Progenitor cell of endocrine pancreas (in vitro differentiated cells): ENCODE measurements at regions not wholly inside any gene's neighbourhood (a gene's known extent, or its start where the extent isn't known, plus 50 kb on each side); places are given as distances from the start of the nearest gene placed in this dataset.
"Not testable (repeated sequence)": the region's sequence is repeated elsewhere in the genome, so short reads cannot be mapped to it uniquely, and the experiment has no call there.

Source experiments
- DNase-seq: peaks from one replicate; pipeline ENCODE4 v3.0.0; 2021; ENCODE audit warnings: low spot score; ENCODE audit not compliant: unreplicated experiment
- H3K27ac Mint-ChIP-seq: 2 replicates; pipeline ENCODE4 v1.8.0; 2021; ENCODE audit warnings: mild to moderate bottlenecking, moderate library complexity, mixed read lengths
- H3K27me3 Mint-ChIP-seq: 2 replicates; pipeline ENCODE4 v1.8.0; 2021; ENCODE audit warnings: mixed read lengths
- H3K36me3 Mint-ChIP-seq: 2 replicates; pipeline ENCODE4 v1.8.0; 2022; ENCODE audit warnings: mixed read lengths; ENCODE audit not compliant: insufficient read depth
- H3K4me1 Mint-ChIP-seq: 2 replicates; pipeline ENCODE4 v1.8.0; 2021; ENCODE audit warnings: low read depth, mixed read lengths
- H3K4me3 Mint-ChIP-seq: 2 replicates; pipeline ENCODE4 v1.8.0; 2021; ENCODE audit warnings: low read depth, mild to moderate bottlenecking, moderate library complexity, mixed read lengths
- H3K9me3 Mint-ChIP-seq: 2 replicates; pipeline ENCODE4 v1.8.0; 2021; ENCODE audit warnings: low read depth, mixed read lengths
- CTCF ChIP-seq: fragments of 200-600 bp; sonication (generic); IDR thresholded peaks from one replicate; pipeline ENCODE4 v1.5.0; 2021; ENCODE audit warnings: antibody characterized with exemption, mild to moderate bottlenecking; ENCODE audit not compliant: unreplicated experiment

GRCh38 chr6:10180138-10181074, 234.5 kb downstream of the TFAP2A start:
- H3K4me1 Mint-ChIP-seq, result peaks cover 1% of the 10 kb centered on the region
- no peaks in the 10 kb centered on the region for H3K36me3 Mint-ChIP-seq
- no peak for TF ChIP-seq CTCF
- no peak for DNase-seq
- no peak overlapping the region for H3K4me3 Mint-ChIP-seq
- H3K27me3 Mint-ChIP-seq, result peaks cover 3% of the 10 kb centered on the region
- no peaks in the 10 kb centered on the region for H3K9me3 Mint-ChIP-seq
- H3K27ac Mint-ChIP-seq, result no peak overlapping the region

GRCh38 chr6:10177704-10178103, 237.2 kb downstream of the TFAP2A start:
- Mint-ChIP-seq H3K36me3 (no peaks in the 10 kb centered on the region), H3K9me3 (no peaks in the 10 kb centered on the region), H3K4me3 (no peak overlapping the region), H3K27me3 (no peaks in the 10 kb centered on the region), H3K4me1 (no peaks in the 10 kb centered on the region), H3K27ac (no peak overlapping the region)
- no peak for TF ChIP-seq CTCF
- no peak for DNase-seq

DNA sequence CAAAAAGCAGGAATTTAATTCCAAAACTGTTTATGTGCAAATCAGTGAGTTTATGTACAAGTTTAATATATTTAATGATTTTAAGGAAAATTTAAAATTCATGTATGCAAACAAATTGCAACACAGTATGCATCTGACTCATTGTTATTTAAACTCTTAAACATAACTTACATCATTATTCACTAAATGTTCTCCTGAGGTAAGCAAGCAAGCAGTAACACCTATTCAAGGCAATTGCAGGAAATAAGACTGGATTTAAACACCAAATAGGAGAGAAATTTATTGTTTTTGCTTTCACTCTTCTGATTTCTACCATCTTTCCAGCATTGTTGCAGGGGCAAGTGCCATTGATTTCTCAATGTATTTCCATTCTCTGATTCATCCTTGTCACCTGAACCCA, 239.5 kb downstream of the TFAP2A start:
- Mint-ChIP-seq H3K27me3 (no peaks in the 10 kb centered on the region), H3K4me1 (no peaks in the 10 kb centered on the region), H3K9me3 (peaks cover 8% of the 10 kb centered on the region), H3K36me3 (no peaks in the 10 kb centered on the region), H3K27ac (no peak overlapping the region), H3K4me3 (no peak overlapping the region)
- TF ChIP-seq CTCF, result no peak
- DNase-seq, result no peak

DNA sequence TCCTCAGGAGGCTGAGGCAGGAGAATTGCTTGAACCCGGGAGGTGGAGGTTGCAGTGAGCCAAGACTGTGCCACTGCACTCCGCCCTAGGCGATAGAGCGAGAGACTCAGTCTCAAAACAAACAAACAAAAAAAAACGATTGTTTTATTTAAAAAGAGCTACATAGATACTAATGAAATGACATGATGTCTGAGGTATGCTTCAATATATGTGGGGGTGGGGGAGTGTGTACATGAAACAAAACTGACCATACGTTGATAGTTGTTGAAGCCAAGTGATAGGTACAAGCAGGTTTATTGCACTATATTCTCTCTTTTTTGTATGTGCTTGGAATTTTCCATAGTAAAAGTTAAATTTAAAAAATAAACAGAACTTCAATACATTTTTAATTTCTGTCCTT, 240.1 kb downstream of the TFAP2A start:
- no peak overlapping the region for H3K4me3 Mint-ChIP-seq
- DNase-seq, result no peak
- TF ChIP-seq CTCF, result no peak
- peaks cover 8% of the 10 kb centered on the region for H3K9me3 Mint-ChIP-seq
- H3K4me1 Mint-ChIP-seq, result no peaks in the 10 kb centered on the region
- no peaks in the 10 kb centered on the region for H3K27me3 Mint-ChIP-seq
- H3K27ac Mint-ChIP-seq, result no peak overlapping the region
- H3K36me3 Mint-ChIP-seq, result no peaks in the 10 kb centered on the region

GRCh38 chr6:10174056-10174455, 240.8 kb downstream of the TFAP2A start:
- H3K4me3 Mint-ChIP-seq, result no peak overlapping the region
- H3K36me3 Mint-ChIP-seq, result no peaks in the 10 kb centered on the region
- H3K4me1 Mint-ChIP-seq, result no peaks in the 10 kb centered on the region

GRCh38 chr6:10171706-10172105, 243.2 kb downstream of the TFAP2A start:
- not testable (repeated sequence) for H3K4me3 Mint-ChIP-seq, DNase-seq, H3K36me3 Mint-ChIP-seq, H3K27ac Mint-ChIP-seq, H3K27me3 Mint-ChIP-seq, H3K4me1 Mint-ChIP-seq, H3K9me3 Mint-ChIP-seq

More at GRCh38 chr6:10174056-10174455, 240.8 kb downstream of the TFAP2A start:
- Mint-ChIP-seq H3K27ac (no peak overlapping the region), H3K27me3 (no peaks in the 10 kb centered on the region), H3K9me3 (peaks cover 8% of the 10 kb centered on the region)
- DNase-seq, result no peak
- no peak for TF ChIP-seq CTCF
